Fibroblast of pulmonary artery (primary cell): ENCODE measurements at regions not wholly inside any gene's neighbourhood (a gene's known extent, or its start where the extent isn't known, plus 50 kb on each side); places are given as distances from the start of the nearest gene placed in this dataset.

Source experiments
- DNase-seq: peaks from one replicate; pipeline ENCODE4 v3.0.0-alpha.2; 2010; ENCODE audit warnings: low read depth
- H3K4me3 ChIP-seq: replicated peaks from 2 replicates; pipeline ENCODE4 v1.5.1; 2011; ENCODE audit warnings: low read depth, mild to moderate bottlenecking, control low read depth, low read length, moderate library complexity
- TF ChIP-seq, protein P1 (sequence below): IDR thresholded peaks from 2 replicates; pipeline ENCODE4 v1.5.1; 2011; ENCODE audit warnings: mild to moderate bottlenecking, control low read depth, low read length, inconsistent platforms; ENCODE audit errors: missing control alignments

- H3K4me3 ChIP-seq, result no peak overlapping the region
- no peak for DNase-seq
- TF ChIP-seq, protein P1, sequence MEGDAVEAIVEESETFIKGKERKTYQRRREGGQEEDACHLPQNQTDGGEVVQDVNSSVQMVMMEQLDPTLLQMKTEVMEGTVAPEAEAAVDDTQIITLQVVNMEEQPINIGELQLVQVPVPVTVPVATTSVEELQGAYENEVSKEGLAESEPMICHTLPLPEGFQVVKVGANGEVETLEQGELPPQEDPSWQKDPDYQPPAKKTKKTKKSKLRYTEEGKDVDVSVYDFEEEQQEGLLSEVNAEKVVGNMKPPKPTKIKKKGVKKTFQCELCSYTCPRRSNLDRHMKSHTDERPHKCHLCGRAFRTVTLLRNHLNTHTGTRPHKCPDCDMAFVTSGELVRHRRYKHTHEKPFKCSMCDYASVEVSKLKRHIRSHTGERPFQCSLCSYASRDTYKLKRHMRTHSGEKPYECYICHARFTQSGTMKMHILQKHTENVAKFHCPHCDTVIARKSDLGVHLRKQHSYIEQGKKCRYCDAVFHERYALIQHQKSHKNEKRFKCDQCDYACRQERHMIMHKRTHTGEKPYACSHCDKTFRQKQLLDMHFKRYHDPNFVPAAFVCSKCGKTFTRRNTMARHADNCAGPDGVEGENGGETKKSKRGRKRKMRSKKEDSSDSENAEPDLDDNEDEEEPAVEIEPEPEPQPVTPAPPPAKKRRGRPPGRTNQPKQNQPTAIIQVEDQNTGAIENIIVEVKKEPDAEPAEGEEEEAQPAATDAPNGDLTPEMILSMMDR, result no peak
Observed at GRCh38 chr3:153328690-153329089, 166.7 kb downstream of the RAP2B start.

GRCh38 chr3:153330901-153331300 lies 168.9 kb downstream of the RAP2B start:
- H3K4me3 ChIP-seq, result no peak overlapping the region
- no peak for DNase-seq
- TF ChIP-seq, protein P1, result no peak

DNA sequence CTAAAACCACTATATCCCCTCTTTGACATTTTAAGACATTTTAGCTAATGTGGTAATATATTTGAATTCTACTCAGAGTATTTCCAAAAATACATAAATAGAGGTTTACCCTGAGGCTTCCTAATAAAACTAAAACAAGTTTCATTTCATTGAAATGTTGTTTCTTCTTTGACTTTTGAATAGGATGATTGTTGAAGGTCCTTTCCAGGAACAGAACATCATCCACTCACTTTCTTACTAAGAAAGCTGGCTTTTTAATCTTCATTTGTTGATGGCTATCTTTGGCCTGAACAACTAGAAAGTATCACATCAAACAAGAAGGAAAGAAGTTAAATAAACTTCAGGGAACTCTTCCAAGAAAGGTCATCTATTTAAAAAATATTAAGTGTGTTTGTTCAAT lies 169.7 kb downstream of the RAP2B start:
- H3K4me3 ChIP-seq, result no peak overlapping the region
- TF ChIP-seq, protein P1, result no peak
- DNase-seq, result no peak

DNA sequence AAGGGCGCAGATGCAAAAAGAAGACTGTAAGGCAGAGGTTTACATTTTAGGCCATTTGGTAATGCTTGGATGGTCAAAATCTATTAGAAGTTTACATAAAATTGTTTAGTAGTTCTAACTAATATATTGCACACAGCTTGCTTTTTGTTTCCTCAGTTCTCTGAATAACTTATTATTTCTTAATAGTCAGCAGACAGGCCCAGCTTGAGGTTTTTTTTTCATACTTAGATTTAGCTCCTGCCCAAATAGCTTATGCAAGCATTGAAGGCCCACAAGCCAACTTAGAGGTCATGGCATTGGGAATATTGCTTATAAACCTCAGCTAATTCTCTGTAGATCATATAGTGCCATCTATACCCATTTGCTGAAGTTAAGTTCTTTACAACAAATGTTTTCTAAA lies 172.5 kb downstream of the RAP2B start:
- DNase-seq, result no peak
- H3K4me3 ChIP-seq, result no peak overlapping the region
- TF ChIP-seq, protein P1, result no peak

DNA sequence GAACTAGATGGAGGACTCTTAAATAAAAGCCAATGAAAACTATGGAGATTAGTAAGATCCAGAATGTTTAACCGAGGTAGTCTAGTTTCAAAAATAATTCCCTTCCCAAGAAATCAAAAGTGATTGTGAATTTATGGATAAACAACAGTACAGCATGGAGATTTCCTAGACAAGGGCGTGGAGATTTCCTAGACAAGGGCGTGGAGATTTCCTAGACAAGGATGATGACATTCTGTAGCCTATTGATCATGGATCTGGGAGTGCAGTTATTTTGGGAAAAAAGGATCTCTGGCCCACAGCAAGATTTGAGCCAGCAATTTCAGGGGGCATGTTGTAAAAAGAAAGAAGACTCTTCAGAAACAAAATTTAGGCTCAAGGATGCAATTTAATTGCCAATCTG lies 175.3 kb downstream of the RAP2B start:
- TF ChIP-seq, protein P1, result no peak
- no peak overlapping the region for H3K4me3 ChIP-seq
- DNase-seq, result no peak

DNA sequence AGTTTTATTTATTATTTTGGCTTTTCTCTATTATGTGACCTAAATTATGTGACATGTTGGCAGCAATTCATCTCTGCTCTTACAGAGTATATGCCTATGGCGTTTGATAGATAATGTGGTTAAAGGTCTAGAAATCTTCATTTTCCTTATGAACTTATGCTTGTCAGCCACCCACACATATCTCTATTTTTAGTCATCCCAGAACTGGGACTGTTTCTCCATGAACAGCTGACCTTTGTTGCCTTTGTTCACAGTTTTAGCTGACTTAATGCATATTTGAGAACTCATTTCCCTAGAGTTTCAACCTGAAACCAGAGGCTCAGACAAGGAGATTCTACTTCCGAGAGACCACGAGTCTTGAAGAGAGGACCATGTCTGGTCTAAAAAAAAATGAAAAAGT lies 176.5 kb downstream of the RAP2B start:
- DNase-seq, result peak; percentile 50

GRCh38 chr3:153339065-153339464 lies 177.0 kb downstream of the RAP2B start:
- TF ChIP-seq, protein P1, result no peak
- no peak for DNase-seq
- H3K4me3 ChIP-seq, result no peak overlapping the region

More for the DNA sequence above, 176.5 kb downstream of the RAP2B start:
- TF ChIP-seq, protein P1, result no peak
- H3K4me3 ChIP-seq, result no peak overlapping the region
